HG02970 (cell line): ENCODE measurements at regions not wholly inside any gene's neighbourhood (a gene's known extent, or its start where the extent isn't known, plus 50 kb on each side); places are given as distances from the start of the nearest gene placed in this dataset.
"Not testable (repeated sequence)": the region's sequence is repeated elsewhere in the genome, so short reads cannot be mapped to it uniquely, and the experiment has no call there.

Experiments
- ATAC-seq: cut with Tn5 transposase; IDR thresholded peaks from one replicate; pipeline ENCODE4 v1.9.1; 2021; ENCODE audit warnings: mild to moderate bottlenecking, moderate library complexity, moderate number of reproducible peaks; ENCODE audit not compliant: unreplicated experiment, low FRiP score

GRCh38 chr13:84730376-84730775 lies 848.1 kb upstream of the SLITRK1 start:
- ATAC-seq, result no peak

GRCh38 chr13:84705982-84706710 lies 823.9 kb upstream of the SLITRK1 start:
- no peak for ATAC-seq

- no peak for ATAC-seq
Observed at GRCh38 chr13:84702174-84702573, 819.9 kb upstream of the SLITRK1 start.

- not testable (repeated sequence) for ATAC-seq
Observed at GRCh38 chr13:84697591-84697990, 815.3 kb upstream of the SLITRK1 start.

GRCh38 chr13:84686973-84687372 lies 804.7 kb upstream of the SLITRK1 start:
- ATAC-seq, result no peak

GRCh38 chr13:84686458-84686857 lies 804.2 kb upstream of the SLITRK1 start:
- ATAC-seq, result no peak

- no peak for ATAC-seq
Observed at GRCh38 chr13:84684804-84685203, 802.5 kb upstream of the SLITRK1 start.

GRCh38 chr13:84684048-84684662 lies 801.9 kb upstream of the SLITRK1 start:
- ATAC-seq, result no peak

- ATAC-seq, result no peak
Observed at GRCh38 chr13:84683448-84683847, 801.2 kb upstream of the SLITRK1 start.

GRCh38 chr13:84677836-84678235 lies 795.6 kb upstream of the SLITRK1 start:
- no peak for ATAC-seq

GRCh38 chr13:84672616-84673015 lies 790.3 kb upstream of the SLITRK1 start:
- no peak for ATAC-seq

- ATAC-seq, result no peak
Observed at GRCh38 chr13:84670245-84670644, 788.0 kb upstream of the SLITRK1 start.

- ATAC-seq, result no peak
Observed at GRCh38 chr13:84668637-84669036, 786.4 kb upstream of the SLITRK1 start.

- ATAC-seq, result no peak
Observed at GRCh38 chr13:84662491-84662890, 780.2 kb upstream of the SLITRK1 start.

- no peak for ATAC-seq
Observed at GRCh38 chr13:84661718-84662117, 779.4 kb upstream of the SLITRK1 start.

- ATAC-seq, result no peak
Observed at GRCh38 chr13:84659359-84659661, 777.0 kb upstream of the SLITRK1 start.

- ATAC-seq, result no peak
Observed at GRCh38 chr13:84658491-84659358, 776.5 kb upstream of the SLITRK1 start.

GRCh38 chr13:84655677-84656076 lies 773.4 kb upstream of the SLITRK1 start:
- ATAC-seq, result no peak

- no peak for ATAC-seq
Observed at GRCh38 chr13:84654654-84655275, 772.5 kb upstream of the SLITRK1 start.

- ATAC-seq, result no peak
Observed at GRCh38 chr13:84653915-84654534, 771.8 kb upstream of the SLITRK1 start.

GRCh38 chr13:84651705-84652104 lies 769.4 kb upstream of the SLITRK1 start:
- no peak for ATAC-seq
